Activated naive CD8-positive, alpha-beta T cell (primary cell): ENCODE measurements at regions not wholly inside any gene's neighbourhood (a gene's known extent, or its start where the extent isn't known, plus 50 kb on each side); places are given as distances from the start of the nearest gene placed in this dataset.
"Not testable (repeated sequence)": the region's sequence is repeated elsewhere in the genome, so short reads cannot be mapped to it uniquely, and the experiment has no call there.

ENCODE experiments used
- H3K27ac Mint-ChIP-seq: one replicate; pipeline ENCODE4 v1.8.0; 2021; ENCODE audit warnings: mixed read lengths
- H3K27me3 Mint-ChIP-seq: one replicate; pipeline ENCODE4 v1.8.0; 2021; ENCODE audit warnings: mixed read lengths
- H3K36me3 Mint-ChIP-seq: one replicate; pipeline ENCODE4 v1.8.0; 2021; ENCODE audit warnings: mixed read lengths
- H3K4me1 Mint-ChIP-seq: one replicate; pipeline ENCODE4 v1.8.0; 2021; ENCODE audit warnings: low read depth, mixed read lengths
- H3K4me3 Mint-ChIP-seq: one replicate; pipeline ENCODE4 v1.8.0; 2021; ENCODE audit warnings: mild to moderate bottlenecking, mixed read lengths
- H3K9me3 Mint-ChIP-seq: one replicate; pipeline ENCODE4 v1.8.0; 2021; ENCODE audit warnings: low read depth, mixed read lengths

- peaks cover 8% of the 10 kb centered on the region for H3K9me3 Mint-ChIP-seq
These were observed 624.0 kb upstream of the IGFBP7 start for GRCh38 chr4:57734104-57734670.

GRCh38 chr4:57729775-57730570 lies 619.8 kb upstream of the IGFBP7 start:
- H3K4me1 Mint-ChIP-seq, H3K4me3 Mint-ChIP-seq, H3K27ac Mint-ChIP-seq, H3K27me3 Mint-ChIP-seq, H3K36me3 Mint-ChIP-seq, H3K9me3 Mint-ChIP-seq: not testable (repeated sequence)

More at GRCh38 chr4:57734104-57734670, 624.0 kb upstream of the IGFBP7 start:
- Mint-ChIP-seq H3K36me3 (no peaks in the 10 kb centered on the region), H3K4me3 (no peak overlapping the region), H3K4me1 (no peaks in the 10 kb centered on the region), H3K27ac (no peak overlapping the region), H3K27me3 (no peaks in the 10 kb centered on the region)

- H3K9me3 Mint-ChIP-seq = peaks cover 10% of the 10 kb centered on the region
- H3K4me1 Mint-ChIP-seq = no peaks in the 10 kb centered on the region
- no peak overlapping the region for H3K27ac Mint-ChIP-seq
- H3K36me3 Mint-ChIP-seq = no peaks in the 10 kb centered on the region
- no peak overlapping the region for H3K4me3 Mint-ChIP-seq
- H3K27me3 Mint-ChIP-seq = no peaks in the 10 kb centered on the region
These were observed 616.0 kb upstream of the IGFBP7 start for GRCh38 chr4:57726154-57726553.

- H3K27ac Mint-ChIP-seq = no peak overlapping the region
- H3K36me3 Mint-ChIP-seq = no peaks in the 10 kb centered on the region
- H3K9me3 Mint-ChIP-seq = peaks cover 13% of the 10 kb centered on the region
- H3K4me1 Mint-ChIP-seq = no peaks in the 10 kb centered on the region
- H3K4me3 Mint-ChIP-seq = no peak overlapping the region
- no peaks in the 10 kb centered on the region for H3K27me3 Mint-ChIP-seq
These were observed 609.3 kb upstream of the IGFBP7 start for GRCh38 chr4:57719456-57719855.

GRCh38 chr4:57714313-57714712 lies 604.1 kb upstream of the IGFBP7 start:
- H3K4me1 Mint-ChIP-seq, H3K27me3 Mint-ChIP-seq, H3K36me3 Mint-ChIP-seq, H3K9me3 Mint-ChIP-seq, H3K4me3 Mint-ChIP-seq, H3K27ac Mint-ChIP-seq: not testable (repeated sequence)

GRCh38 chr4:57710053-57710452 lies 599.9 kb upstream of the IGFBP7 start:
- H3K4me1 Mint-ChIP-seq = no peaks in the 10 kb centered on the region
- peaks cover 4% of the 10 kb centered on the region for H3K9me3 Mint-ChIP-seq

GRCh38 chr4:57691370-57691769 lies 581.2 kb upstream of the IGFBP7 start:
- no peak overlapping the region for H3K27ac Mint-ChIP-seq
- H3K4me1 Mint-ChIP-seq = no peaks in the 10 kb centered on the region
- no peaks in the 10 kb centered on the region for H3K27me3 Mint-ChIP-seq
- H3K9me3 Mint-ChIP-seq = peaks cover 9% of the 10 kb centered on the region
- H3K36me3 Mint-ChIP-seq = no peaks in the 10 kb centered on the region
- no peak overlapping the region for H3K4me3 Mint-ChIP-seq

More at GRCh38 chr4:57710053-57710452, 599.9 kb upstream of the IGFBP7 start:
- Mint-ChIP-seq H3K36me3 (no peaks in the 10 kb centered on the region), H3K4me3 (no peak overlapping the region), H3K27ac (no peak overlapping the region), H3K27me3 (no peaks in the 10 kb centered on the region)

- no peaks in the 10 kb centered on the region for H3K27me3 Mint-ChIP-seq
- H3K4me1 Mint-ChIP-seq = no peaks in the 10 kb centered on the region
- H3K36me3 Mint-ChIP-seq = no peaks in the 10 kb centered on the region
- H3K4me3 Mint-ChIP-seq = no peak overlapping the region
- H3K9me3 Mint-ChIP-seq = peaks cover 10% of the 10 kb centered on the region
- no peak overlapping the region for H3K27ac Mint-ChIP-seq
These were observed 579.6 kb upstream of the IGFBP7 start for GRCh38 chr4:57689693-57690205.

GRCh38 chr4:57682275-57682674 lies 572.1 kb upstream of the IGFBP7 start:
- Mint-ChIP-seq H3K9me3 (peaks cover 13% of the 10 kb centered on the region), H3K36me3 (no peaks in the 10 kb centered on the region), H3K27ac (no peak overlapping the region), H3K4me3 (no peak overlapping the region), H3K27me3 (no peaks in the 10 kb centered on the region), H3K4me1 (no peaks in the 10 kb centered on the region)

GRCh38 chr4:57679969-57680368 lies 569.8 kb upstream of the IGFBP7 start:
- Mint-ChIP-seq H3K4me1 (no peaks in the 10 kb centered on the region), H3K4me3 (no peak overlapping the region), H3K27ac (no peak overlapping the region), H3K36me3 (no peaks in the 10 kb centered on the region), H3K9me3 (peaks cover 6% of the 10 kb centered on the region), H3K27me3 (no peaks in the 10 kb centered on the region)

GRCh38 chr4:57676394-57676793 lies 566.2 kb upstream of the IGFBP7 start:
- no peak overlapping the region for H3K4me3 Mint-ChIP-seq
- no peaks in the 10 kb centered on the region for H3K4me1 Mint-ChIP-seq
- no peak overlapping the region for H3K27ac Mint-ChIP-seq
- no peaks in the 10 kb centered on the region for H3K36me3 Mint-ChIP-seq
- peaks cover 3% of the 10 kb centered on the region for H3K9me3 Mint-ChIP-seq
- no peaks in the 10 kb centered on the region for H3K27me3 Mint-ChIP-seq

- Mint-ChIP-seq H3K36me3 (no peaks in the 10 kb centered on the region), H3K4me3 (no peak overlapping the region), H3K4me1 (no peaks in the 10 kb centered on the region), H3K9me3 (peaks cover 3% of the 10 kb centered on the region), H3K27me3 (no peaks in the 10 kb centered on the region), H3K27ac (no peak overlapping the region)
These were observed 562.8 kb upstream of the IGFBP7 start for GRCh38 chr4:57672846-57673433.

GRCh38 chr4:57668621-57669020 lies 558.4 kb upstream of the IGFBP7 start:
- Mint-ChIP-seq H3K27ac (no peak overlapping the region), H3K9me3 (peaks cover 3% of the 10 kb centered on the region), H3K4me1 (no peaks in the 10 kb centered on the region), H3K4me3 (no peak overlapping the region), H3K27me3 (no peaks in the 10 kb centered on the region), H3K36me3 (no peaks in the 10 kb centered on the region)

- H3K4me3 Mint-ChIP-seq = no peak overlapping the region
- no peaks in the 10 kb centered on the region for H3K36me3 Mint-ChIP-seq
- H3K27me3 Mint-ChIP-seq = no peaks in the 10 kb centered on the region
- H3K4me1 Mint-ChIP-seq = no peaks in the 10 kb centered on the region
- H3K9me3 Mint-ChIP-seq = peaks cover 3% of the 10 kb centered on the region
- H3K27ac Mint-ChIP-seq = no peak overlapping the region
These were observed 555.6 kb upstream of the IGFBP7 start for GRCh38 chr4:57665806-57666205.

GRCh38 chr4:57661517-57662090 lies 551.4 kb upstream of the IGFBP7 start:
- Mint-ChIP-seq H3K9me3 (peaks cover 3% of the 10 kb centered on the region), H3K36me3 (no peaks in the 10 kb centered on the region), H3K4me1 (no peaks in the 10 kb centered on the region), H3K27ac (no peak overlapping the region), H3K27me3 (no peaks in the 10 kb centered on the region), H3K4me3 (no peak overlapping the region)
